Brain microvascular endothelial cell (primary cell): ENCODE measurements at regions not wholly inside any gene's neighbourhood (a gene's known extent, or its start where the extent isn't known, plus 50 kb on each side); places are given as distances from the start of the nearest gene placed in this dataset.

Source experiments
- DNase-seq: peaks from one replicate; pipeline ENCODE4 v3.0.0-alpha.2; 2020
- H3K27ac ChIP-seq: fragments of 250-450 bp; sonication (Bioruptor Pico); 2 replicates; pipeline ENCODE4 v1.5.1; 2020; ENCODE audit warnings: mild to moderate bottlenecking, moderate library complexity
- H3K27me3 ChIP-seq: fragments of 250-450 bp; sonication (Bioruptor Pico); replicated peaks from 2 replicates; pipeline ENCODE4 v1.5.1; 2020; ENCODE audit warnings: mild to moderate bottlenecking
- H3K36me3 ChIP-seq: fragments of 250-450 bp; sonication (Bioruptor Pico); replicated peaks from 2 replicates; pipeline ENCODE4 v1.5.1; 2020; ENCODE audit warnings: mild to moderate bottlenecking
- H3K4me3 ChIP-seq: 2 replicates; pipeline ENCODE4 v1.5.1; 2011; ENCODE audit warnings: low read depth, mild to moderate bottlenecking, control low read depth, low read length, moderate library complexity
- in situ Hi-C: cut with HindIII; loops from 2 replicates; pipeline ENCODE4 v1.10.0; 2017; ENCODE audit warnings: low sequenced_read_pairs, low pct_ligation_motif_present
- TF ChIP-seq, protein P1 (sequence below): IDR thresholded peaks from 2 replicates; pipeline ENCODE4 v1.5.1; 2011; ENCODE audit warnings: low read depth, mild to moderate bottlenecking, moderate library complexity, low read length, control low read depth, inconsistent platforms; ENCODE audit errors: missing control alignments

DNA sequence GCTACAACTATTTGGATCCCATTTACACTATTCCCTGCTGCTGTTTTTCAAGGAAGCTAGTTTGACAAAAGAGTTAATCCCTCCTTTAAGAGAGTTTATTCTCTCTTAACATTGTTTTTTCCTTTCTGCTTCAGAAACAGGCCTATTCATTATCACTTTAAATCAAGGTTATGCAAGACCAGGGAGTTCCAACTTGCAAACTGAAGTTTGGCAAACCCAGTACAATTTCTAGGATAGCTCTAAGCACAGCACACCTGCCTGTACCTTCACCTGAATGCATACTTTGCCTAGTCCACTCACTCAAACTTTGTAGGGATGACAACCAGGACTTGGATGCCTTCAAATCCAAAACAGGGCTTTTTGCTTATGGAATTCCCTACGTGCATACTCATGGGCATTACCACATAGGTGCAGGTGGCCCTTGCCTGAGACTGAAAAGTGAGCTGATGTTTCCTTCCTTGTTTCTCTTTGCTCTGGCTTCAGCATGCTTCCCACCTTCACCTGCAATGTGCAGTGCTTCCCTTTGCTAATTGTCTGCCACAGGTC is 193.8 kb upstream of the MMADHC start:
- in situ Hi-C loops = no loop called here
- H3K4me3 ChIP-seq = no peak overlapping the region
- H3K36me3 ChIP-seq = no peaks in the 10 kb centered on the region
- no peak for DNase-seq
- no peak overlapping the region for H3K27ac ChIP-seq
- H3K27me3 ChIP-seq = no peaks in the 10 kb centered on the region
- TF ChIP-seq, protein P1, sequence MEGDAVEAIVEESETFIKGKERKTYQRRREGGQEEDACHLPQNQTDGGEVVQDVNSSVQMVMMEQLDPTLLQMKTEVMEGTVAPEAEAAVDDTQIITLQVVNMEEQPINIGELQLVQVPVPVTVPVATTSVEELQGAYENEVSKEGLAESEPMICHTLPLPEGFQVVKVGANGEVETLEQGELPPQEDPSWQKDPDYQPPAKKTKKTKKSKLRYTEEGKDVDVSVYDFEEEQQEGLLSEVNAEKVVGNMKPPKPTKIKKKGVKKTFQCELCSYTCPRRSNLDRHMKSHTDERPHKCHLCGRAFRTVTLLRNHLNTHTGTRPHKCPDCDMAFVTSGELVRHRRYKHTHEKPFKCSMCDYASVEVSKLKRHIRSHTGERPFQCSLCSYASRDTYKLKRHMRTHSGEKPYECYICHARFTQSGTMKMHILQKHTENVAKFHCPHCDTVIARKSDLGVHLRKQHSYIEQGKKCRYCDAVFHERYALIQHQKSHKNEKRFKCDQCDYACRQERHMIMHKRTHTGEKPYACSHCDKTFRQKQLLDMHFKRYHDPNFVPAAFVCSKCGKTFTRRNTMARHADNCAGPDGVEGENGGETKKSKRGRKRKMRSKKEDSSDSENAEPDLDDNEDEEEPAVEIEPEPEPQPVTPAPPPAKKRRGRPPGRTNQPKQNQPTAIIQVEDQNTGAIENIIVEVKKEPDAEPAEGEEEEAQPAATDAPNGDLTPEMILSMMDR = no peak

DNA sequence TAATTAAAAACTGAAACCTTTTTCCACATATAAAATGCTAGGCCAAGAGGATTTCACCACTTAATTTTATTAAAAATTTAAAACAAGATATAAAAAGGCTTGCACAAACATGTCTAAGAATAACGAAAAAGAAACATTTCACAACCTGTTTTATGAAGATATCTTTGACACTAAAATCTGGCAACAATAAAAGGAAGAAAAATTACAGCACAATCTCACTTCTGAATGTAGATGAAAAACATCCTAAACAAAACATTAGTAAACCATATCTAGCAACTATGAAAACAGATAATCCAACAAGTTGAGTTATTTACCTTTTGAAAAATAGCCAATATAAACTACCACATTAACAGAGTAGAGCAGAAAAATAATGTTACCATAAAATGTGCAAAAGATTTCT is 185.4 kb upstream of the MMADHC start:
- in situ Hi-C loops = no loop called here
- H3K4me3 ChIP-seq = no peak overlapping the region
- DNase-seq = no peak
- no peak overlapping the region for H3K27ac ChIP-seq
- TF ChIP-seq, protein P1 = no peak
- H3K36me3 ChIP-seq = no peaks in the 10 kb centered on the region
- no peaks in the 10 kb centered on the region for H3K27me3 ChIP-seq

DNA sequence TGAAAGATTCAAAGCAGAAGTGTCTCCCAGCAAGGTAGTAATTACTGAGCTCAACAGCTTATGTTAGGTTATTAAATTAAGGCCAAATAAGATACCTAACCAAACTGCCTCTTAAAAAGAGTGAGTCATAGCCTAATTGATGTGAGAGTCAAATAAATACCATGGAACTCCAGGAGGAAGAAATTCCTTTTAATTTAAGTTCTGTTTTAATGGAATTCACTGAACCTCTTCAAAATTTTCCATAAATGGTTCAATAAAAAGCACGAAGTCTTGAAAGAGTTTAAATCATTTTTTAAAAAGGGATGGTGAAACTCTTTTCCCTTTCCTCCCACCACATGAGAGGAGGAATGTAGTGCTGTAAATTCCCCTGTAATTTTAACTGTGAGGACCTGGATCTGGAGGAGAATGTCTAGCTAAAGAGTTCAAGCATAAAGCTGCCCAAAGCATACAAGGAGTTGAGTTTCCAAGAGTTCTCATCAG is 180.8 kb upstream of the MMADHC start:
- Histone ChIP-seq H3K4me3 (no peak overlapping the region), H3K27ac (peak overlapping the region; percentile 66), H3K36me3 (no peaks in the 10 kb centered on the region), H3K27me3 (no peaks in the 10 kb centered on the region)
- in situ Hi-C loops = no loop called here
- TF ChIP-seq, protein P1 = no peak
- no peak for DNase-seq

DNA sequence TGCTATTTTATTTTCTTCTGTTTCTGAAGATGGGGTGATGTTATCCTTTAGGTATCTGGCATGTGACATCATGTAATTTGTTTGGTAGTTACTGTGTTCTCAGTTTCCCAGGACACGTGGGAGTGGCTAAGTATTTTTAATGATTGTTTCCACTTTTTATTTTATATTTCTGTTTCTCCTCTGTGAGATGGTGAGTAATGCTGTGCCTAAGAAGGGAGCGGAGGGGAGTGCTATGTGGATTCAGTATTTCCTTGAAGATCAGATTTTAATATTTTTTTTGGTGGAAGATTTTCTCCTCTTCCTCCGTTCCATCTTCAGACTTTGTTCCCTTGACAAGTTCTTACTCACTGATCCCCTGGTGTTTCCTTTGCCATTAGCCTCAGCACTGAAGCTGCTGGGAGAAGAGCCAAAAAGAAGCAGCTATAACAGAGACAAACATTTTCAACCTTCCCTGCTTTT is 180.0 kb upstream of the MMADHC start:
- no peaks in the 10 kb centered on the region for H3K36me3 ChIP-seq
- TF ChIP-seq, protein P1 = peak; percentile 7
- in situ Hi-C loops = no loop called here
- peak overlapping the region; percentile 66 for H3K27ac ChIP-seq
- H3K27me3 ChIP-seq = no peaks in the 10 kb centered on the region
- no peak overlapping the region for H3K4me3 ChIP-seq
- peak; percentile 72 for DNase-seq

DNA sequence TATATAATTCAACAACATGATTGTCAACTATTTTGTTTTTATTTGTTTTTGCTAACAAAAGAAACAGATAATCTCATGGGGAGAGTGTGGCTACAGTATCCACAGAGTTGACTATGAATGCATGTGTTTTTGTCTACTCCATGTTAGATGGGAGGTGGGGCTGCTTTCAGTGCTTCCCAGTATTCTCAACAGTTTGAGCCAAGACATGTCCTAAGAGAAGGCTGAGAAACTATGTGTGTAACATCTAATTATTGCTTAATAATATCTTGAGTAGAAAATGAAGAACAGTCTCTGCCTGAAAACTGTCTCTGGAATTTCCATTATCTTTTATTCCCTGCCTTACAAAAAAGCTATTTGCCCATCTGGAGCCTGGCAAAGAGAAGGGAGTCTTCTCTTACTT is 178.8 kb upstream of the MMADHC start:
- in situ Hi-C loops = no loop called here
- Histone ChIP-seq H3K4me3 (no peak overlapping the region), H3K27ac (no peak overlapping the region), H3K36me3 (no peaks in the 10 kb centered on the region), H3K27me3 (no peaks in the 10 kb centered on the region)
- TF ChIP-seq, protein P1 = no peak
- DNase-seq = no peak

DNA sequence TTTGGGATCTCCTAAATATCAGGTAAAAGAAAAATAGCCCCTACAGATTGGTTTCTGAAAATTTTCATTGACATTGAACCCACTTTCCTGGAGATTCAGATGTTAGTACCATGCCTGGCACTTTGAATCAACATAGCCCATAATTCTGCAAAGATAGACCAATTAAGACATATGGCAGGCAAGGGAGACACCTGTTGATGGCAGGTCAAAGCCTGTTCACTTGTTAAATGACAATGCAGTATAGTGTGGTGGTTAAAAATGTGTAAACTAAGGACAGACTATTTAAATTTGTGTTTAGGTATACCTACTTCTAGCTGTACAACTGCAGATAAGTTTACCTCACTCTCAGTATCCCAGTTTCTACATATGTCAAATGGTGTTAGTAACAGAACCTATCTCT is 178.1 kb upstream of the MMADHC start:
- no peaks in the 10 kb centered on the region for H3K36me3 ChIP-seq
- no peak overlapping the region for H3K4me3 ChIP-seq
- no peak overlapping the region for H3K27ac ChIP-seq
- no peak for DNase-seq
- TF ChIP-seq, protein P1 = no peak
- in situ Hi-C loops = no loop called here
- no peaks in the 10 kb centered on the region for H3K27me3 ChIP-seq
